ENCODE measurements at regions not wholly inside any gene's neighbourhood (a gene's known extent, or its start where the extent isn't known, plus 50 kb on each side); places are given as distances from the start of the nearest gene placed in this dataset.

DNA sequence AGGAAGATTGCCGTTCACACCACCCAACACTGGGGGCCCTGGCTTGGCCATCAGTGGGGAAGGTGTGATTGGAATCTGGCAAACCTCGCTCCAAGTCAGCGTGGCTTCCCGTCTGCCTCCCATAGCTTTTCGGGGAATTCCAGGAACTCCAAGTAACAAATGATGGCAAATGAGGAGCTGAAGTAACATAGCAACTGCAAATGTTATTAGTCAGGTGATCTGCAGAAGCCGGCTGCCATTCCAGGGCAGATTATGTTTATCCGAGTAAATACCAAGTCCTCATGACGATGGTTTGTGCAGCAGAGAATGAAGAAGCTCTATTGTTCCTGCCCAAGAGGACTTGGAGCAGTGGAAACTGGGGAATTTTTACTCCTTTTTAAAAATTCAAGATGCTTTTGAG, 270.5 kb upstream of the PODXL start:
- TF ChIP-seq EZH2 (IDR thresholded peaks at IDR 0.05) = no peak
- no peak for TF ChIP-seq POLR2AphosphoS5 (IDR thresholded peaks at IDR 0.05; ENCODE audit: borderline replicate concordance, low read depth, low read length)
- TF ChIP-seq FOXP2 (optimal IDR thresholded peaks at IDR 0.05; ENCODE audit: control extremely low read depth, extremely low read length, insufficient read depth) = no peak
